ENCODE measurements at regions not wholly inside any gene's neighbourhood (a gene's known extent, or its start where the extent isn't known, plus 50 kb on each side); places are given as distances from the start of the nearest gene placed in this dataset.
A peak's percentile ranks its signal among the peaks of the same experiment; 100 is the strongest.

DNA sequence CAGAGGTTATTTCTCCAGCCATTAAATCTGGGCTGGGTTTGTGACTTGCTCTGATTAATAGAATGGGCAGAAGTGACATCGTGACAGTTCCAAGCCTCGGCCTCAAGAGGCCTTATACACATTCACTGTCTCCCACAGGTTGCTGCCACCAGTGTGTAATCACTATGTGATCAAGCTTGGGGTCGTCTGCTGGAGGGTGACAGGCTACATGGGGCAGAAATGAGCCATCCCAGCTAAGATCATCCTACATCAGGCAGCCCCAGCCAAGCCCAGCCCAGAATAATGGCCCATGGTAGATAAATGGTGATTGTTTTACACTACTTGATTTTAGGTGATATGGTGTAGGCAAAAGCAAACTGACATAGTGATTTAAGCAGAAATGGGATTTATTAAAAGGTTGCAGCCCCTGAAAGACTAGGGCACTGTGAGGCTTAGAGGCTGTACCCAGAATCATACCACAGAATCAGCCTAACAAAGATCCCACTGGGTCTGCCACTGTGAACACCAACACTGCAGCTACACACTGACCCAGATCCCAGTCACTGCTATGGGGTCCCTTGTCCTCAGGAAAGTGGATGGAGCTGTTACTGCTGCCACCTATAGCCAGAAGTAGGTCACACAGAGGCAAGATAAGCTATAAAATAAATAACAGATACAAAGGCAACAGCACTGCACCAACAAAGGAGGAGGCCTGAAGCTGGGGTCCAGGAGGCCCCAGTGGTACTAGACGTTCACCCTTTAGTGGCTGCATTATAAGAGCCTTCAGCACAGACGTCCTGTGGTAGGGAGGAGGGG is 159.6 kb upstream of the RBPJ start:
- CTCF ChIA-PET = interaction anchor here (0.5 to 5.2 kb wide), 15 partner anchors 9 to 164 kb away, joined by 3 to 43 read pairs (median 4); no protein-coding TSS in a partner anchor
- SMC1A ChIA-PET (ENCODE audit: uncharacterized antibody, unreplicated experiment) = interaction anchor here (0.9 to 3.7 kb wide), 9 partner anchors 11 to 159 kb away, joined by 3 to 20 read pairs (median 4); no protein-coding TSS in a partner anchor
- FAIRE-seq (no peak), ATAC-seq (peak; percentile 65), DNase-seq (ENCODE audit: low read depth, low spot score) (no peak)
- Histone ChIP-seq H3K27ac (ENCODE audit: control insufficient read depth, insufficient read depth) (no peak overlapping the region), H3K9me3 (replicated peaks; ENCODE audit: control insufficient read depth, insufficient read depth, low read length) (peaks cover 2% of the 10 kb centered on the region; the same call in 2 of the 3 replicates), H3K4me2 (ENCODE audit: control insufficient read depth, insufficient read depth) (no peak overlapping the region), H2AFZ (ENCODE audit: control insufficient read depth, low read depth, low read length) (no peak overlapping the region), H3K79me2 (ENCODE audit: control insufficient read depth, insufficient read depth, low read length) (no peaks in the 10 kb centered on the region), H3K9ac (ENCODE audit: control insufficient read depth, insufficient read depth, low read length) (no peak overlapping the region), H3K36me3 (ENCODE audit: control insufficient read depth in 2 of 2, insufficient read depth in 2 of 2, low read length in 1 of 2) (no peaks in the 10 kb centered on the region), H3K27me3 (replicated peaks in 1 of 2; ENCODE audit: control insufficient read depth in 2 of 2, insufficient read depth in 2 of 2, low read length in 1 of 2) (no peaks in the 10 kb centered on the region), H4K20me1 (ENCODE audit: control insufficient read depth, insufficient read depth) (no peaks in the 10 kb centered on the region), H3K4me1 (ENCODE audit: control insufficient read depth, insufficient read depth, low read length) (no peaks in the 10 kb centered on the region), H3K4me3 (no peak overlapping the region)
- BruUV-seq (replicated peaks) = no TSS peak
- POLR2A ChIA-PET = interaction anchor here (1.1 to 1.4 kb wide), 2 partner anchors 16 to 33 kb away, joined by 3 to 4 read pairs; no protein-coding TSS in a partner anchor
- TF ChIP-seq SUPT20H (IDR thresholded peaks at IDR 0.05; ENCODE audit: borderline replicate concordance, control insufficient read depth, low read depth, low read length) (no peak), RAD21 (IDR thresholded peaks at IDR 0.05; ENCODE audit: insufficient read depth, low read depth, low read length) (peak; percentile 64), CTCF (IDR thresholded peaks at IDR 0.05 in 2 of 3, conservative IDR thresholded peaks at IDR 0.05 in 1 of 3; ENCODE audit: control insufficient read depth in 2 of 3, extremely low read depth in 1 of 3, insufficient read depth in 1 of 3, low read depth in 3 of 3, low read length in 3 of 3) (peak; percentile 12 to 27 (median 16); a peak in 2 of 6 replicates), ASH2L (IDR thresholded peaks at IDR 0.05; ENCODE audit: borderline replicate concordance, low read depth) (no peak), FOXK2 (IDR thresholded peaks at IDR 0.05) (no peak), NFXL1 (IDR thresholded peaks at IDR 0.05; ENCODE audit: borderline replicate concordance) (no peak)
- intact Hi-C loops (cut with micrococcal nuclease; ENCODE audit: unreplicated experiment) = no loop called here
- WGBS (ENCODE audit: insufficient coverage, insufficient replicate concordance, low lambda C conversion rate, missing lambda C conversion rate) = 43% methylated on average over 5 of the region's 5 CpGs
- RAD21 ChIA-PET (ENCODE audit: unreplicated experiment) = interaction anchor here (1.0 to 2.4 kb wide), 5 partner anchors 28 to 164 kb away, joined by 3 to 15 read pairs (median 7); no protein-coding TSS in a partner anchor
- in situ Hi-C loops (cut with MboI) = no loop called here
